HG03575 (cell line): ENCODE measurements at regions not wholly inside any gene's neighbourhood (a gene's known extent, or its start where the extent isn't known, plus 50 kb on each side); places are given as distances from the start of the nearest gene placed in this dataset.

Source experiments
- ATAC-seq: cut with Tn5 transposase; IDR thresholded peaks from one replicate; pipeline ENCODE4 v1.9.1; 2021; ENCODE audit not compliant: unreplicated experiment, insufficient number of reproducible peaks, low FRiP score; ENCODE audit errors: extremely low read depth

DNA sequence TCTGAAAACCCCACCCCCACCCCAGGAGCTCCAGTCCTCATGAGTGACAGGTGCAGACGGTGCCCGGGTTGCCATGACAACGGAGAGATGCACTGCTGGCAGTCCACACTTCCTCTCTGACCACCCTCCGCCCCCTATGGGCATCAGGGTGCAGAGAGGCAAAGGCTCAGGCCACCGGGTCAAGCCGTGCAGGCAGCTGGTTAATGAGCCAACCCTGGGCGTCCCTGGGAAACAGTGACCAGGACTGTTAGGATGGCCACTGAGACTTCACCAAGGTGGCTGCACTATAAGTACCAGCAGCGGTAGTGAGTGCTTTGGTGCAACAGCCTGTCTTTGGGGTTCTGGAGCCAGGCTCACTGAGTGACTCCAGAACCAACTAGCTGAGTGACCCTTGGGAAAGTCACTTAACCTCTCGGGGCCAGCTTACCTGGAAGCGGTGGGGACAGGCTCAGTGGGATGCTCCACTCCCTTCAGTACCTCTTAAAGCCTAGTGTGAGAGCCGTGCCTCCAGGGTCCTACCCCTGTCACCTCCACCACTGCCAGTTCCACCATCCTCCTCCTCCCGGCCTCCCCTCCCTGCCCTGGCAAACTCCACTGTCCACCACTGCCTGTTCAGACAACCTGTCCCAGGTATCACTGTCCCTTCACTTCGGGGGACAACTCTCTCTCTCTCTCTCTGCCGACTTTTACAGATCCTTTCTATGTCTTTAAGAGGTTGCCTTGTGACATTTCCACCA, 121.0 kb upstream of the PRR20G start:
- no peak for ATAC-seq

GRCh38 chr3:127408022-127408683, 120.3 kb upstream of the PRR20G start:
- no peak for ATAC-seq

- no peak for ATAC-seq
Observed at GRCh38 chr3:127407026-127407939, 119.4 kb upstream of the PRR20G start.

DNA sequence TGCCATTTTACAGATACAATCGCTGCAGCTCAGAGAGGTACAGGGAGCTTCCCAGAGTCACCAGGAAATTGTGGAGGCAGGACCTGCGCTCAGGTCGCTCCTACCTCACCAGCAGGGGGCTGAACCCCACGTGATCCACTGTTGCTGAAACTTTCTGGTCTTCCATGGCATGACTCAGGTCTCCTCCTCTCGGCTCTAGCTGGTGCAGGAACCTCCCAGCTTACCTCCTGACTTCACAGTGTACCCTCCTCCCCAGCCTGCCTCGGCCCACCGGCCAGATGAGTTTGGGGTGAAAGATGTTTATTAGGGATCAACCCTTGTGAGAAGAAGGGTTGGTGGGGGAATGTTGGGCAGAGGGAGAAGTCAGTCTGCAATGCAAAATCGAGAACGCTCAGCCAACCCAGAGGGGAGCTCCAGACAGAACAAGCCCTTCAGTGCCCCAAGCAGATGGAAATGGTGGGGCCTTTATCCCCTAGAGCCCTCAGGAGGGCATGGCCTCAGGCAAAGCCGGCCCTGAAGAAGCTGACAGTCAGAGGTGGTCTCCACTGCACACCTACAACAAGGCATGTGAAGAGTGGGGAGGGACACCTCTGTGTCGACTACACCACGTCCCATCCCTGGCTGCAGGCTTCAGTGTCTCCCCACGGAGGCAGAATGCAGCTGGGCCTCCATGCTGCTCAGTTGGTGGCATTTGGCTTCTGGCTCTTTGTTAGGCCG, 118.6 kb upstream of the PRR20G start:
- ATAC-seq: no peak

DNA sequence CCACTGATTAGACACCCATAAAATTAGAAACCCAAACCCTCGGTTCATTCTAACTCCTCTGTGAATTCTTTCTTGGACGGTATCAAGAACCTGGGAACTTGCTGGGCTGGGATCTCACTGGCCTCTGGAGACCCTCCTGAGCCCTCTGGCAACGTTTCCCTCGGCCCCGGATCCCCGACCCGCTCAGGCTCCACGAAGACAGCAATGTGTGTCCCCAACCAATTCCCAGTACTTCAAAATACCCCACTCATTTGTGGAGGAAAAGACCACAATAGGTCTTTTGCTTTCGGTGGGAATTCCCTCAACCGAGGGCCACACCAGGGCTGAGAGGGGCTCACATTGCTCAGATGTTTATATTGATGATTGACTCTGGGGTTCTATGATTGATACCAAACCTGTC, 117.9 kb upstream of the PRR20G start:
- no peak for ATAC-seq

DNA sequence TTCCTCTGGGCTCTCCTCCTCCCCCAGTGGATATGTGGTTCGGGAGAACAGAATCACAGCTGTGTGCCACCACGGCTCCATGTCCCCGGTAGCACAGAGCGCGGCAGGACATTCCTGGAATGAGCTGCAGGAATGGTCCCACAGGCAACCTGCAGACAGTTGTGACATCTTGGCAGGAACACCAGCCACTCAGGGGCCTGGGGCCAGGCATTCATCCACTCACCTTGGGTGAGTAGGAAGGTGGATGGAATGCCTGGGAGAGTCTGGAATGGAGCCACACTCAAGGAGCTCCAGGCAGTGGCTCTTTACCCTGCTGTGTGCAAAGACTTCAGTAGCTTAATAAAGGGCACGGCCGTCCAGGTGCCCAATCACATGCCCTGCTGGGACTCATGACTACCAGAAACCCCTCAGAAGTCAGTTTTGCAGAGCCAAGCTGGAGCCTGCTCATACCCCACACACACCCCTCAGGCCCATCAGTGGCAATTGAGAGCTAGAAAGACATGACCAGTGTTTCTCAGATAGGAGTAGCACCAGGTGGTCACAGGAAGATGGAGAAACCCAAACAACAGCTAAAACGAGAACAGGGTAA, 117.3 kb upstream of the PRR20G start:
- ATAC-seq: no peak

- ATAC-seq: no peak
Observed at GRCh38 chr3:127404221-127405009, 116.6 kb upstream of the PRR20G start.

DNA sequence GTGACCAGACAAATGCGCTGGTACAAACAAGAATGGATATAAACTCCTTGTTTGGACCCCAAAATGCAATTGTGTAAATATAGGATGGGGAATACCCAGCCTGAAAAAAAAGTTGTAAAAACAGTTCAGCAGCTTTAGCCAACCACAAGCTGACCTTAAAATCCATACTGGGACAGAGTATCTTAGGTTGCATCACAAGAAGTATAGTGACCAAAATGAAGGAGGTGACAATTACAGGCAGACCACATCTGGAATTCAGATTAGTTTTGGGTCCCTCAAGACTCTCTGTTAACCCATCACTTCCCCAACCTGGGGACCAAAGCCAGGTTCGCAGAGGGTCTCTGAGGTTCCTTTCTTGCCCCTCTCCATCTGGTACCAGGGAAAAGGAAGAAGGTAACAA, 115.9 kb upstream of the PRR20G start:
- no peak for ATAC-seq

DNA sequence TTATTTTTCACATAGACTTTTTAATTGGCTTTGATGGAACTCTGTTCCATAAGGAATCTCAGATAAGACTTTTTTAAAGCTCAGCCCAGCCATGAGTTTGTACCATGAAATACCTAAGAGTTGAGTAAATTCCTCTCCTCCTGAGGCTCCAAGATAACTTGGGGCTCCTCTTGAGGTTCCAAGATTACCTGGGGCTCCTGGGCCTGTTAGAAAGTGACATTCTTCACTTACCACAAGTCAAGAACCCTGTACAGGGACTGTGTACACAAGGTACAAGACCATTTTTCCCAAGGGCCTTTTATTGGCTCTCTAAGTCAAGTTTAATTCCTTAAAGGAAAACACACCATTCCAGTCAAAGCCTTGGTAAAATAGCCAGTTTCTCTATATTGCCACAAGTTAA, 111.3 kb upstream of the PRR20G start:
- no peak for ATAC-seq

GRCh38 chr3:127396473-127396872, 108.6 kb upstream of the PRR20G start:
- ATAC-seq: no peak

DNA sequence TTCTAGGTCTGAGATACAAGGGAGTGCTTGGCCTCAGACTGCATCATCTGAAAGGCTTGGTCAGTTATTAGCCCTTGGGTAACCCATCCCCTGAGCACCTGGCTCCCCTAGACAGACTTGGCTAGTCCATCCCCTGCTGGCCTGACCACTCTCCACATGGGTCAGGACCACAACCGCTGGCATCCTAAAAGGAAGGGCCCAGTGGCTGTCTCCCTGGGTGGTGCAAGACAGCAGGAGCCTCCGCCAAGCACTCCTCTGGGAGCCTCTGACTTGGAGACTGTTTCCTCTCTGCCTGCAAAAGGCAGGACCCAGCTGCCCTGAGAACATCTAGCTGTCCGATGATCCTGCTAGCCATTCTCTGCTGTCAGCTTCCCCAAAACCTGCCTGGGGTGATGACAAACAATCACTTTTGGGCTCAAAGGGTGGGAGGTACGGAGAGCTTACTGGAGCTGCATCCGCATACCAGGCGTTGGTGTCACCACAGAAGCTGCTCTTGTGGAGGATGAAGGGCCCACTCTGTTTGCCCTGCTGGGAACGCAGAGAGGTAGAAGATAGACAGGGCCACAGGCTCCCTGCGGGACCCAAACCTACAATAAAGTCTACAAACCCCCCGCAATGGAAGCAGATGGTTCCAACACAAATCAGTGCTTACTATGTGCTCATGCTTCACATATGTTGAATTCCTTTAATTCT, 108.0 kb upstream of the PRR20G start:
- ATAC-seq: no peak

DNA sequence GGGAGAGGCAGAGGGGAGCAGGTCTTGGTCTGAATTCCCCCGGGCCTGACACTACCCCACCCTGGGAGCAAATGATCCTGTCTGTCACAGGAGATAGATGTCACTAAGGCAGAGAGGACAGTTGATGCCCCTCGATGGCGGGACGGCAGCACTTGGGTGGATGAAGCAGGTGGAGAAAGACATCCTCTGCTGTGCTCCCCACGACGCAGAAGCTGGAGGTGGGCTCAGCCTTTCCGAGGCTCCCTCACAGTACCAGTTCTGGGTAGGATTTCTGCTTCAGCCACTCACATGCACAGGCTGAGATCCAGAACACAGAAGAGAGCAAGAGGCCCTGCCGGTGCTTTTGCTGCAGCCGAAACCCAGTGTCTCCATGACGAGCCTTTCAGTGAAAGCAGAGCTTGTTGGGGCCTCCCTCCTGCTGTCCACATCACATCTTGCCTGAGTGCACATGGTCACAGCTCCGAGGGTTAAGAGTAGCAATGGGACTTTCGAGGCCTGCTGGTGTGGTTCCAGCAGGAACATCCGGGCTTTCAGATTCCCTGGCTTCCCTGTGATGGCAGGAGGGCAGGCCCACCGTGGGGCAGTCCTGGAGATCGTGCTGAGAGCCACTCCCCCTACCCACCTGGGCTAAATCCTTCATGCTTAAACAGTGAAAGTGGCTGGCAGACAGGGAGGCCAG, 107.3 kb upstream of the PRR20G start:
- ATAC-seq: no peak

DNA sequence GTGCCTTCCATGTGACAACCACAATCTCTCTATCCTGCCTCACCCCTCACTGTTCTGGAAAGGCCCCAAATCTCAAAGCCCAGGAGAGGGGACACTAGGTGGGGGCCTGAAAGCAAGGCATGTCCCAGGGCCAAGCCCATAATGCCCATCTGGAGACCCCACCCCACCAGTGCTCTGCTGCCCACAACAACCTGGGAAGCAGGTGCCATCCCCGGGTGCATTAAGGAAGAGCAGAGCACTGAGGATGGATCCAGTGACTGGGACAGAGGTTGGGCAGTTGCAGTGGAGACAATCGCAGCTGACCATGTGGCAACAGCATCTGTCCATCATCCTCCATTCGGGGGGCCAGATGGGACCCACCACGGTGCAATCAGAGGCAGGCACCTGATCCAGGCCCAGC, 106.2 kb upstream of the PRR20G start:
- no peak for ATAC-seq

DNA sequence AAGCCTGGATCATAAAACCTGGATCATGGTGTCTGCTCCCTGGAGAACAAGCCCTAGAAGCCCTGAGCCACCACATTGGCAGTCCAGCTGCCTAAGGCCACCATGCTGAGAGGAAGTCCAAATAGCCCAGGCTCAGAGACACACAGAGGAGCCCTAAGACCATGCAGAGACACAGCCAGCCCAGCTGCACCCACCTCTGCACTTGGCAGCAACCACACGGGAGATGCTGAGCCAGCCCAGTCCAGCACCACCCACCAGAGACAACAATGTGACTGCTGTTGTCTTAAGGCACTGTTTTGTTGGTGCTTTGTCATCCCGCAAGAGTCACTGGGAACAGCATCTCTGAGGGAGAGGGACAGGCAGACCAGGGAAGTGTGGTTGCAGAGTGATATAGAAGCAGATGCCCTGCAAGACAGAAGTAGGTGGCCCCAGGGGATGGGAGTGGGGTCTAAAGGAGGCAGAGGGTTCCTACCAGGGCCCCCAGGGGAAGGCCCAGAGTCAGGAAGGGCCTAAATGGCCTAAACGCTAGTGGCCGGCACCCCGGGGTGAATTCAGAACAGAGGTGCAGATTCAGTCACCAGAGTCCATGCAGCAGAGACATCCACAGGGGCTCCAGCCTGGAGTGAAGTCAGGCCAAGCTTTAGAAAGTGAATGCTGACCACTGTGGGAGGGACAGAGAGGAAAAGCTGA, 105.4 kb upstream of the PRR20G start:
- ATAC-seq: no peak

GRCh38 chr3:127392156-127392490, 104.3 kb upstream of the PRR20G start:
- ATAC-seq: no peak

DNA sequence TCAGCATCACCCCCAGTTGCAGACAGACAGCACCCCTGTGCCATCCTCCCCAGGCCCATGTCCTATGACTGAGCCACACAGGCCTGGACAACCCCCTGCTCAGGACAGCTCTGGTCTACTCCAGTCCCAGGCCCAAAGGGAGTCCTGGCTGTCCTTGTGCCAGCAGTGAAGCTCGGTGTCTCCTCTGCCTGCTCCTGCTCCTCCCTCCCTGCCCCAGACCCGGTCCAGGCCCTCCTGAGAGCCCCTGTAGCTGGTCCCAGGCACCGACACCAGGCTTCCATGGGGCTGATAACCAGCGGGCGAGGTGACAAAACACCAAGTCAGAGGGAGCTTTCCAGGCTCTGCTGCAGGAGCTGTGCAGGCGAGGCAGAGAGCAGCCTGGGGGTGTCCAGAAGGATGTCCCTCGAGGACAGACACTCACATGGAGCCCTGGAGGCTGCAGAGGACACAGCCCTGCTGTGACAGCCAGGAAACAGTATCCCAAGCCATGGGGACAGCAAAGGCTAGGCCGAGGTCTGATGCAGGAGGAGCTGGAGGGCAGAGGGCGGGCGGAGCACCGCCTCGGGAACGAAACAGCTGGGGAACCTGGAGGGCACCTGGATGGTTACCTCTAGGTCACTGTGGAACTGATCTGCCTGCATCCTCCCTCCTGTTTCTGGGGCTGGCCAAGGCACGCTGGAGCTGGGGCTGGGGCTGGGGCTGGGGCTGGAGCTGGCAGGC, 103.8 kb upstream of the PRR20G start:
- no peak for ATAC-seq
